ENCODE measurements at regions not wholly inside any gene's neighbourhood (a gene's known extent, or its start where the extent isn't known, plus 50 kb on each side); places are given as distances from the start of the nearest gene placed in this dataset.

DNA sequence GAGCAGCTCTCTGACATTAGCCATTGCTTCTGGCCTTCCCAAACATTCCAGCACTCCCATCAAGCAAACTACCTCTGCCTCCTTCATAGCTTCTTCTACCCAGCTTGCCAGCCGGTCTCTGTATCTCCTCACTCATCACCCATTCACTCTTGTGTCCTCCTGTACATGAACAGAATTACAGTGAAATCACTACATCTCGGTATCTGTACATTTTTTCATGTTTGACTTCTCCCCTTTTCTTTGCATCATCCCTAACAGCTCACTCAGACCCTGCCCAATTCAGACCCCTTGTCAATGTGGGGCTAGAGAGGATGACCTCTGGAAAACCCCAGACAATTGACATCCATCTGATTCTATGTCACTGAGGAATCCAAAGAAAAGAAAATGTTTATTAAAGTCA lies 335.8 kb downstream of the TNS1 start:
- H3K36me3 ChIP-seq (ENCODE audit: insufficient read depth), result no peaks in the 10 kb centered on the region
- DNase-seq (ENCODE audit: low spot score) (no peak), ATAC-seq (no peak)
- H3F3A ChIP-seq (replicated peaks; ENCODE audit: low read depth), result no peaks in the 10 kb centered on the region
- Mint-ChIP-seq H3K36me3 (ENCODE audit: low read depth) (no peaks in the 10 kb centered on the region), H3K4me1 (no peaks in the 10 kb centered on the region), H3K27me3 (ENCODE audit: insufficient read depth, low read depth, poor library complexity) (peaks cover 4% of the 10 kb centered on the region), H3K27ac (no peak overlapping the region), H3K9me3 (no peaks in the 10 kb centered on the region), H3K4me3 (no peak overlapping the region)
- H3K4me2 ChIP-seq, result no peak overlapping the region
- peaks cover 4% of the 10 kb centered on the region; the same call in 1 of the 2 replicates for H3K9me2 ChIP-seq (ENCODE audit: insufficient read depth)
- H3K4me1 ChIP-seq (ENCODE audit: insufficient read depth), result no peaks in the 10 kb centered on the region
- no peaks in the 10 kb centered on the region for H4K20me1 ChIP-seq (replicated peaks; ENCODE audit: insufficient read depth)
- H3K79me2 ChIP-seq (replicated peaks; ENCODE audit: insufficient read depth), result no peaks in the 10 kb centered on the region
- no peaks in the 10 kb centered on the region for H3K27me3 ChIP-seq (ENCODE audit: insufficient read depth)
- no peak overlapping the region for H2AFZ ChIP-seq
- no peak overlapping the region for H3K4me3 ChIP-seq
- TF ChIP-seq REST (IDR thresholded peaks at IDR 0.05; ENCODE audit: unreplicated experiment), result no peak
- no peak overlapping the region for H3K27ac ChIP-seq (ENCODE audit: low read depth)

DNA sequence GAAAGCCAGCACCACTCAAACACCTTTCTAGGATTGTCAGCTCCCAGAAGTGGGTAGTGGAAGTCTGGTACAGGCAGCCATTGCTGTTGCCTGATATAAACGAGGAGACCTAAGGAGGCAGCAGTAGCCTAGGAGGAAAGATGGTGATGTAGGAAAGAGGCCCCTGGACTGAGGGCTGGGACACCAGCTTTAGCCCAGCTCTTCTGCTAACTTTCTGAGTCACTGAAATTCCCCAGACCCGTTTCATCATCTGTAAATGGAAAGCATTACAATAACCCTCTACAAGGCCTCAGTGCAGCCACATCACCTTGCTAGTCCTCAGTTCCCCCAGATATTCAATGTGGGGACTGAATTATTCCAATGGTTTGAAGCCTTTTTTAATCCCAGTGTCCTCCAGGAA lies 336.5 kb downstream of the TNS1 start:
- H3K9me2 ChIP-seq (ENCODE audit: insufficient read depth), result peaks cover 4% of the 10 kb centered on the region; the same call in 1 of the 2 replicates
- Mint-ChIP-seq H3K27me3 (ENCODE audit: insufficient read depth, low read depth, poor library complexity) (peaks cover 4% of the 10 kb centered on the region), H3K9me3 (no peaks in the 10 kb centered on the region), H3K4me3 (no peak overlapping the region), H3K4me1 (no peaks in the 10 kb centered on the region), H3K27ac (no peak overlapping the region), H3K36me3 (ENCODE audit: low read depth) (no peaks in the 10 kb centered on the region)
- no peaks in the 10 kb centered on the region for H3K4me1 ChIP-seq (ENCODE audit: insufficient read depth)
- H3K27ac ChIP-seq (ENCODE audit: low read depth), result no peak overlapping the region
- H4K20me1 ChIP-seq (replicated peaks; ENCODE audit: insufficient read depth), result no peaks in the 10 kb centered on the region
- no peaks in the 10 kb centered on the region for H3K27me3 ChIP-seq (ENCODE audit: insufficient read depth)
- DNase-seq (ENCODE audit: low spot score) (no peak), ATAC-seq (no peak)
- H2AFZ ChIP-seq, result no peak overlapping the region
- no peak overlapping the region for H3K4me3 ChIP-seq
- H3K4me2 ChIP-seq, result no peak overlapping the region
- TF ChIP-seq ZNF331 (CRISPR knock-in tag; IDR thresholded peaks at IDR 0.05; ENCODE audit: low read depth) (no peak), POLR2AphosphoS5 (IDR thresholded peaks at IDR 0.05; ENCODE audit: low read depth) (no peak), JUNB (IDR thresholded peaks at IDR 0.05; ENCODE audit: unreplicated experiment) (no peak), NANOG (IDR thresholded peaks at IDR 0.05; ENCODE audit: borderline replicate concordance) (no peak), EZH2phosphoT487 (IDR thresholded peaks at IDR 0.05; ENCODE audit: unreplicated experiment) (no peak), EZH2 (IDR thresholded peaks at IDR 0.05; ENCODE audit: low read depth, unreplicated experiment) (no peak)
- TF ChIP-seq, protein P1, sequence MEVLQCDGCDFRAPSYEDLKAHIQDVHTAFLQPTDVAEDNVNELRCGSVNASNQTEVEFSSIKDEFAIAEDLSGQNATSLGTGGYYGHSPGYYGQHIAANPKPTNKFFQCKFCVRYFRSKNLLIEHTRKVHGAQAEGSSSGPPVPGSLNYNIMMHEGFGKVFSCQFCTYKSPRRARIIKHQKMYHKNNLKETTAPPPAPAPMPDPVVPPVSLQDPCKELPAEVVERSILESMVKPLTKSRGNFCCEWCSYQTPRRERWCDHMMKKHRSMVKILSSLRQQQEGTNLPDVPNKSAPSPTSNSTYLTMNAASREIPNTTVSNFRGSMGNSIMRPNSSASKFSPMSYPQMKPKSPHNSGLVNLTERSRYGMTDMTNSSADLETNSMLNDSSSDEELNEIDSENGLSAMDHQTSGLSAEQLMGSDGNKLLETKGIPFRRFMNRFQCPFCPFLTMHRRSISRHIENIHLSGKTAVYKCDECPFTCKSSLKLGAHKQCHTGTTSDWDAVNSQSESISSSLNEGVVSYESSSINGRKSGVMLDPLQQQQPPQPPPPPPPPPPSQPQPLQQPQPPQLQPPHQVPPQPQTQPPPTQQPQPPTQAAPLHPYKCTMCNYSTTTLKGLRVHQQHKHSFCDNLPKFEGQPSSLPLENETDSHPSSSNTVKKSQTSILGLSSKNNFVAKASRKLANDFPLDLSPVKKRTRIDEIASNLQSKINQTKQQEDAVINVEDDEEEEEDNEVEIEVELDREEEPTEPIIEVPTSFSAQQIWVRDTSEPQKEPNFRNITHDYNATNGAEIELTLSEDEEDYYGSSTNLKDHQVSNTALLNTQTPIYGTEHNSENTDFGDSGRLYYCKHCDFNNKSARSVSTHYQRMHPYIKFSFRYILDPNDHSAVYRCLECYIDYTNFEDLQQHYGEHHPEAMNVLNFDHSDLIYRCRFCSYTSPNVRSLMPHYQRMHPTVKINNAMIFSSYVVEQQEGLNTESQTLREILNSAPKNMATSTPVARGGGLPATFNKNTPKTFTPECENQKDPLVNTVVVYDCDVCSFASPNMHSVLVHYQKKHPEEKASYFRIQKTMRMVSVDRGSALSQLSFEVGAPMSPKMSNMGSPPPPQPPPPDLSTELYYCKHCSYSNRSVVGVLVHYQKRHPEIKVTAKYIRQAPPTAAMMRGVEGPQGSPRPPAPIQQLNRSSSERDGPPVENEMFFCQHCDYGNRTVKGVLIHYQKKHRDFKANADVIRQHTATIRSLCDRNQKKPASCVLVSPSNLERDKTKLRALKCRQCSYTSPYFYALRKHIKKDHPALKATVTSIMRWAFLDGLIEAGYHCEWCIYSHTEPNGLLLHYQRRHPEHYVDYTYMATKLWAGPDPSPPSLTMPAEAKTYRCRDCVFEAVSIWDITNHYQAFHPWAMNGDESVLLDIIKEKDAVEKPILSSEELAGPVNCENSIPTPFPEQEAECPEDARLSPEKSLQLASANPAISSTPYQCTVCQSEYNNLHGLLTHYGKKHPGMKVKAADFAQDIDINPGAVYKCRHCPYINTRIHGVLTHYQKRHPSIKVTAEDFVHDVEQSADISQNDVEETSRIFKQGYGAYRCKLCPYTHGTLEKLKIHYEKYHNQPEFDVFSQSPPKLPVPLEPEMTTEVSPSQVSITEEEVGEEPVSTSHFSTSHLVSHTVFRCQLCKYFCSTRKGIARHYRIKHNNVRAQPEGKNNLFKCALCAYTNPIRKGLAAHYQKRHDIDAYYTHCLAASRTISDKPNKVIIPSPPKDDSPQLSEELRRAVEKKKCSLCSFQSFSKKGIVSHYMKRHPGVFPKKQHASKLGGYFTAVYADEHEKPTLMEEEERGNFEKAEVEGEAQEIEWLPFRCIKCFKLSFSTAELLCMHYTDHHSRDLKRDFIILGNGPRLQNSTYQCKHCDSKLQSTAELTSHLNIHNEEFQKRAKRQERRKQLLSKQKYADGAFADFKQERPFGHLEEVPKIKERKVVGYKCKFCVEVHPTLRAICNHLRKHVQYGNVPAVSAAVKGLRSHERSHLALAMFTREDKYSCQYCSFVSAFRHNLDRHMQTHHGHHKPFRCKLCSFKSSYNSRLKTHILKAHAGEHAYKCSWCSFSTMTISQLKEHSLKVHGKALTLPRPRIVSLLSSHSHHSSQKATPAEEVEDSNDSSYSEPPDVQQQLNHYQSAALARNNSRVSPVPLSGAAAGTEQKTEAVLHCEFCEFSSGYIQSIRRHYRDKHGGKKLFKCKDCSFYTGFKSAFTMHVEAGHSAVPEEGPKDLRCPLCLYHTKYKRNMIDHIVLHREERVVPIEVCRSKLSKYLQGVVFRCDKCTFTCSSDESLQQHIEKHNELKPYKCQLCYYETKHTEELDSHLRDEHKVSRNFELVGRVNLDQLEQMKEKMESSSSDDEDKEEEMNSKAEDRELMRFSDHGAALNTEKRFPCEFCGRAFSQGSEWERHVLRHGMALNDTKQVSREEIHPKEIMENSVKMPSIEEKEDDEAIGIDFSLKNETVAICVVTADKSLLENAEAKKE (CRISPR knock-in tag; IDR thresholded peaks at IDR 0.05), result no peak
- TF ChIP-seq, protein P2, sequence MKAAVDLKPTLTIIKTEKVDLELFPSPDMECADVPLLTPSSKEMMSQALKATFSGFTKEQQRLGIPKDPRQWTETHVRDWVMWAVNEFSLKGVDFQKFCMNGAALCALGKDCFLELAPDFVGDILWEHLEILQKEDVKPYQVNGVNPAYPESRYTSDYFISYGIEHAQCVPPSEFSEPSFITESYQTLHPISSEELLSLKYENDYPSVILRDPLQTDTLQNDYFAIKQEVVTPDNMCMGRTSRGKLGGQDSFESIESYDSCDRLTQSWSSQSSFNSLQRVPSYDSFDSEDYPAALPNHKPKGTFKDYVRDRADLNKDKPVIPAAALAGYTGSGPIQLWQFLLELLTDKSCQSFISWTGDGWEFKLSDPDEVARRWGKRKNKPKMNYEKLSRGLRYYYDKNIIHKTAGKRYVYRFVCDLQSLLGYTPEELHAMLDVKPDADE (IDR thresholded peaks at IDR 0.05), result no peak
- no peaks in the 10 kb centered on the region for H3K36me3 ChIP-seq (ENCODE audit: insufficient read depth)
- no peaks in the 10 kb centered on the region for H3F3A ChIP-seq (replicated peaks; ENCODE audit: low read depth)
- no peaks in the 10 kb centered on the region for H3K79me2 ChIP-seq (replicated peaks; ENCODE audit: insufficient read depth)
